Upper lobe of left lung (tissue), 6 donors: ENCODE measurements at regions not wholly inside any gene's neighbourhood (a gene's known extent, or its start where the extent isn't known, plus 50 kb on each side); places are given as distances from the start of the nearest gene placed in this dataset.

Source experiments
- ATAC-seq, 2 donors: fragments of 200-7000 bp; cut with Tn5 transposase; one replicate each; pipeline ENCODE4 v1.9.1; 2022; ENCODE audit warnings: mild to moderate bottlenecking in 2 of 2, moderate library complexity in 2 of 2; ENCODE audit not compliant: low FRiP score in 2 of 2
- DNase-seq, 2 donors: peaks; one replicate each; pipeline ENCODE4 v3.0.0-alpha.2; 2019 to 2020
- H3K27ac ChIP-seq, 4 donors: fragments of 200-600 bp; sonication (generic); one replicate each; pipeline ENCODE4 v1.5.1; 2016 to 2019
- H3K27me3 ChIP-seq, 4 donors: fragments of 200-600 bp; sonication (generic); one replicate each; pipeline ENCODE4 v1.5.1; 2017 to 2019
- H3K36me3 ChIP-seq, 4 donors: fragments of 200-600 bp; sonication (generic); one replicate each; pipeline ENCODE4 v1.5.1; 2016 to 2019
- H3K4me1 ChIP-seq, 4 donors: fragments of 200-600 bp; sonication (generic); one replicate each; pipeline ENCODE4 v1.5.1; 2018 to 2019
- H3K4me3 ChIP-seq, 4 donors: fragments of 200-600 bp; sonication (generic); one replicate each; pipeline ENCODE4 v1.5.1; 2017 to 2019; ENCODE audit warnings: mild to moderate bottlenecking in 2 of 4, moderate library complexity in 1 of 4
- H3K9me3 ChIP-seq, 4 donors: fragments of 200-600 bp; sonication (generic); one replicate each; pipeline ENCODE4 v1.5.1; 2018 to 2019
- CTCF ChIP-seq, 6 experiments: fragments of 450-650 bp in 4 of 6; fragments of 200-600 bp in 2 of 6; sonication (generic) in 2 of 6; IDR thresholded peaks; one replicate each; pipeline ENCODE4 v1.5.1; 2016 to 2019; ENCODE audit warnings: antibody characterized with exemption in 6 of 6
- EP300 ChIP-seq, 4 donors: sonication (generic); formaldehyde crosslinking; IDR thresholded peaks; one replicate each; pipeline ENCODE4 v1.5.1; 2017; ENCODE audit warnings: antibody characterized with exemption in 4 of 4, control low read depth in 2 of 4
- POLR2A ChIP-seq, 4 donors: fragments of 450-650 bp; IDR thresholded peaks; one replicate each; pipeline ENCODE4 v1.5.1; 2016 to 2017; ENCODE audit warnings: antibody characterized with exemption in 4 of 4, mild to moderate bottlenecking in 2 of 4
- POLR2AphosphoS5 ChIP-seq, 2 donors: sonication (generic); formaldehyde crosslinking; IDR thresholded peaks; one replicate each; pipeline ENCODE4 v1.5.1; 2017; ENCODE audit warnings: antibody characterized with exemption in 2 of 2
- WGBS, 2 donors: methylation state at CpG; one replicate each; pipeline ENCODE4 v1.1.5; 2017 to 2018; 5-methylcytosine and 5-hydroxymethylcytosine counted together
- donor health status: DM: no; HTN: no; CAD: no; lungs with moderate emphysema.
- donor health status: DM: no; HTN: yes; CAD: no; lungs with severe emphysema.

DNA sequence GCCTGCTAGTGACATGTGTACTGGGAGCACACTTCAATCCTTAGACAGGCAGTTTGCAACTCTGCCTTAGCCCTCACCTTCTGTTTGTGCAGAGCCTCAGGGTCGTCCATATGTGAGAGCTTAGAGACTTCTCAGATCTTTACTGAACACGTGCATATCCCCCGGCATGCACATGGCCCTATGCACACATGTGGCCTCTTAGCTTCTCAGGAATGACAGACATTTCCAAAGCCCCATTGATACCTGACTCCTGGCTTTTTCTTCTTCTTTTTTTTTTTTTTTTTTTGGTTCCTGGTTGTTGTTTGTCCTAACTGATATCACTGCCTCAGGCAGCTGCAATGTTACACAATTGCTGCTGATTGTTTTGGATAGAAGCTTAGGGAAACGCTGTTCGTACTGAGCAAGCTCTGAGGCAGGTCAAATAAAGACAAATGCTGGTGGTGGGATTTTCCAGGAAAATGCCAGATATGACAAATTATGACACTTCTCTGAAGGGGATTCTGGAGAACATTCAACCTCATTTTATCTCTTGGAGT, 107.2 kb upstream of the RGMA start:
- H3K27me3 ChIP-seq: no peaks in the 10 kb centered on the region
- DNase-seq (no peak), ATAC-seq (no peak)
- TF ChIP-seq EP300 (IDR thresholded peaks at IDR 0.05) (no peak), POLR2A (IDR thresholded peaks at IDR 0.05) (no peak), CTCF (IDR thresholded peaks at IDR 0.05) (no peak), POLR2AphosphoS5 (IDR thresholded peaks at IDR 0.05) (no peak)
- no peak overlapping the region for H3K27ac ChIP-seq
- H3K9me3 ChIP-seq: peaks cover 0 to 12% (median 4%) of the 10 kb centered on the region in 4 donors
- 60 to 86% methylated on average over 5 of the region's 5 CpGs for WGBS, 2 donors
- no peaks in the 10 kb centered on the region for H3K36me3 ChIP-seq
- H3K4me3 ChIP-seq: no peak overlapping the region
- H3K4me1 ChIP-seq: no peaks in the 10 kb centered on the region

- WGBS, 2 donors: 47 to 48% methylated on average over 3 of the region's 3 CpGs
- no peak overlapping the region for H3K27ac ChIP-seq
- H3K4me3 ChIP-seq: no peak overlapping the region
- H3K4me1 ChIP-seq: no peaks in the 10 kb centered on the region
- no peak for DNase-seq
- no peaks in the 10 kb centered on the region for H3K36me3 ChIP-seq
- H3K27me3 ChIP-seq: no peaks in the 10 kb centered on the region
- ATAC-seq: no peak
- peaks cover 0 to 12% (median 4%) of the 10 kb centered on the region in 4 donors for H3K9me3 ChIP-seq
- TF ChIP-seq POLR2A (IDR thresholded peaks at IDR 0.05) (no peak), EP300 (IDR thresholded peaks at IDR 0.05) (no peak), CTCF (IDR thresholded peaks at IDR 0.05) (no peak), POLR2AphosphoS5 (IDR thresholded peaks at IDR 0.05) (no peak)
Observed at GRCh38 chr15:93195109-93195508, 106.1 kb upstream of the RGMA start.

- TF ChIP-seq EP300 (IDR thresholded peaks at IDR 0.05) (no peak), POLR2AphosphoS5 (IDR thresholded peaks at IDR 0.05) (no peak), CTCF (IDR thresholded peaks at IDR 0.05) (no peak), POLR2A (IDR thresholded peaks at IDR 0.05) (no peak)
- no peak overlapping the region for H3K27ac ChIP-seq
Observed at GRCh38 chr15:93190238-93190637, 101.2 kb upstream of the RGMA start.

DNA sequence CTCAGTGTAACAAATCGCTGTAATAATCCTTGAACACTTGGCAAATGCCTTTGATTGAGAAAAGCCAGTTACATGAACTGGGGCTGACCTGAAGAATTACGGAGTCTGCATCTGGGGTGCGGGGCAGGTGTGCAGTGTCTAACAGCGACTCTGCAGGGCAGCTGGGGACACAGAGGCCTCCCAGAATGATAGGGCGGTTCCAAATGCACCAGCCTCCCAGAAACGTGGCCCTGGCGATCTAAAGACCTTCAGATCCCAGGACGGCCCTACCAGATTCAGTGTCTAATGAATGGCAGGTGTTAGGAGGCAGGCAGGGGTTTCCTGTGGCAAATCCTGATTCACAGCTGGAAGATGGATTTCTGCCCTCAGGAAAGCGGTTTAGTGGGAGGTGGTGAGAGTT, 100.5 kb upstream of the RGMA start:
- ATAC-seq: no peak
- 41 to 51% methylated on average over 9 of the region's 9 CpGs for WGBS, 2 donors

More at GRCh38 chr15:93190238-93190637, 101.2 kb upstream of the RGMA start:
- H3K4me3 ChIP-seq: no peak overlapping the region
- H3K36me3 ChIP-seq: no peaks in the 10 kb centered on the region
- ATAC-seq (no peak), DNase-seq (no peak)
- H3K27me3 ChIP-seq: no peaks in the 10 kb centered on the region
- H3K9me3 ChIP-seq: no peaks in the 10 kb centered on the region
- no peaks in the 10 kb centered on the region for H3K4me1 ChIP-seq
- WGBS, 2 donors: 76 to 79% methylated on average over 8 of the region's 8 CpGs

More for the DNA sequence above, 100.5 kb upstream of the RGMA start:
- Histone ChIP-seq H3K4me3 (no peak overlapping the region), H3K27me3 (no peaks in the 10 kb centered on the region), H3K36me3 (no peaks in the 10 kb centered on the region), H3K27ac (no peak overlapping the region), H3K9me3 (no peaks in the 10 kb centered on the region), H3K4me1 (no peaks in the 10 kb centered on the region)
- TF ChIP-seq CTCF (IDR thresholded peaks at IDR 0.05): no peak
- TF ChIP-seq POLR2AphosphoS5 (IDR thresholded peaks at IDR 0.05): no peak
- TF ChIP-seq POLR2A (IDR thresholded peaks at IDR 0.05): no peak
- no peak for TF ChIP-seq EP300 (IDR thresholded peaks at IDR 0.05)
- no peak for DNase-seq
